ENCODE measurements at regions not wholly inside any gene's neighbourhood (a gene's known extent, or its start where the extent isn't known, plus 50 kb on each side); places are given as distances from the start of the nearest gene placed in this dataset.
"Not testable (repeated sequence)": the region's sequence is repeated elsewhere in the genome, so short reads cannot be mapped to it uniquely, and the experiment has no call there.

DNA sequence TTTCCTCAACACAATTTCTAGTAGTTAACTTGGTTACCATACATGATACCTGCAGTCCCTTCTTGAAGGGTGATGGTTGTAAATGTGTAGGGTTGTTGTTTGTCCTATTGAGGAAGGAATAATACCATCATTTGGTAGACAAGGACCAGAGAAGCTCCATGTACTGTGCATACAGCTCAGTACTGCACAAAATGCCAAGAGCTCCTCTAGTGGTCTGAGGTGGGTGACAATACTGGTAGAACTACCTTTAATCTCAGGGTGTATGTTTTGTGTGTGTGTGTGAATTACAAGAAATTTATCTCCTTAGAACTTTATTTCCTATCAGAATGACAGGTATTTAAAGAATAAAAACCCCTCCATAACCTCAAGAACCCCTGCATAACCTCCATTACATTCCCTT lies 575.3 kb downstream of the TMTC2 start:
- no peak for DNase-seq (ENCODE audit: low spot score)

DNA sequence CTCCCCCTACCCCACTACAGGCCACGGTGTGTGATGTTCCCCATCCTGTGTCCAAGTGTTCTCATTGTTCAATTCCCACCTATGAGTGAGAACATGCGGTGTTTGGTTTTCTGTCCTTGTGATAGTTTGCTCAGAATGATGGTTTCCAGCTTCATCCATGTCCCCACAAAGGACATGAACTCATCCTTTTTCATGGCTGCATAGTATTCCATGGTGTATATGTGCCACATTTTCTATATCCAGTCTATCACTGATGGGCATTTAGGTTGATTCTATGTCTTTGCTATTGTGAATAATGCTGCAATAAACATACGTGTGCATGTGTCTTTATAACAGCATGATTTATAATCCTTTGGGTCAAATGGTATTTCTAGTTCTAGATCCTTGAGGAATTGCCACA lies 573.4 kb downstream of the TMTC2 start:
- DNase-seq (ENCODE audit: low spot score), result not testable (repeated sequence)

DNA sequence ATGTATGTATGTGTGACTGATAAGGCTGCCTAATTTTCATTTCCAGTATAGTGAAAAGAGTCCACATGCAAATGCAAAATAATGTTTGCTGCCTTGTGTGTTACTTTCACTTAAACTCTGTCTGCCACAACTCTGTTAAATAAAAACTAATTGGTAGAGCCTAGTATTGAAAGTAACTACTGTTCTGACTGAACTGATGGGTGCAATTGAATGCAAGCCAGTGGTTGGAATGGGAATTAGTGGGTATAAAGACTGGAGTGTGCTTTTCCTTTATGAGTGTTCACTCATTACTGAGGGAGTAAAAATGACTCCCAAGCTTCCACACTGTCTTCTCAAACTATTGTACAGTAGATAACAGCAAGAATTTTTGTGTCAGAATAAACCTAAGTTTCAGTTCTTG lies 571.0 kb downstream of the TMTC2 start:
- DNase-seq (ENCODE audit: low spot score), result no peak

DNA sequence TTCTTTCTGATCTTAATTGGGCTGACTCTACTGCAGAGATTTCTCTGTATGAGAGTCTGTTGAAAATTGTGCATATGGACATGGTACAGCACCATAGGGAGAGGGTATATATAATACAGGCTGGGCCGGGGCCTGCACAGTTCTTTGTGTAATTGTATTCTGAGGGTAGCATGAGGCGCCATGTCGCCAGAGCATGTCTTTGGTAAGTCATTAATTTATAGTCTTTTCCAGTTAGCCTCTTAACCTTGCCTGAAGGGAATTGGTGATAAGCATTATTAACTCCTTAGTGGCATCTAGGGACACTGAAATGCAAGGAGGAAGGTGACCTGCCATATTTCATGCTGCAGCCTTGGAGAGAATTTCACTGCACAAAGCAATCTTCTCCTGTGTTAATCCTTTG lies 569.9 kb downstream of the TMTC2 start:
- DNase-seq (ENCODE audit: low spot score), result peak; percentile 23

DNA sequence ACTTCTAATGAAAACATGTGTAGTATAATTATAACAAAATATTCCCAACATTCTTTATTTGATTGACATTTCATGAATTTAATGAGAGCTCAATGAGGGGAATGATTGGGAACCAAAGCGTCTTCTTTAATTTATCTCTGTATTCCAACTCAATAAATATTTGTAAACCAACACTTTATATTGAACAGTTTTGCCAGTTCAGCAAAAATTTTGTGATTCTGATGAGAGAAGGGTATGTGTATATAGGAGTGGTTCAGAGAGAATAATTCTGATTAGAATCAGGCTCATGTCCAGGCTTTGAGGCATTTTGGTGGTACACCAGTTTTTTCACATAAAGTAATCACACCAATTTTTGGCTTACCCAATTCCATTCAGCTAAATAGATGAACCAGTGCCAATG lies 564.2 kb downstream of the TMTC2 start:
- DNase-seq (ENCODE audit: low spot score), result no peak

DNA sequence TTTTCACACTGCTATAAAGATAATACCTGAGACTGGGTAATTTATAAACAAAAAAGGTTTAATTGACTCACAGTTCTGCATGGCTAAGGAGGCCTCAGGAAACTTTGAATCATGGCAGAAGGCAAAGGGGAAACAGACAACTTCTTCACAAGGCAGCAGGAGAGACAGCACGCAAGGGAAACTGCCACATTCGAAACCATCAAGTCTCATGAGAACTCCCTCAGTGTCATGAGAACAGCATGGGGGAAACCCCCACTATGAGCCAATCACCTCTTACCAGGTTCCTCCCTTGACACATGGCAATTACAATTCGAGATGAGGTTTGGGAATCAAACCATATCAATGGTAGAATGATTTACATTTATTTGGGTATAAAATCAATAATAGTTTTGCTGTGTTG lies 558.5 kb downstream of the TMTC2 start:
- DNase-seq (ENCODE audit: low spot score), result no peak

DNA sequence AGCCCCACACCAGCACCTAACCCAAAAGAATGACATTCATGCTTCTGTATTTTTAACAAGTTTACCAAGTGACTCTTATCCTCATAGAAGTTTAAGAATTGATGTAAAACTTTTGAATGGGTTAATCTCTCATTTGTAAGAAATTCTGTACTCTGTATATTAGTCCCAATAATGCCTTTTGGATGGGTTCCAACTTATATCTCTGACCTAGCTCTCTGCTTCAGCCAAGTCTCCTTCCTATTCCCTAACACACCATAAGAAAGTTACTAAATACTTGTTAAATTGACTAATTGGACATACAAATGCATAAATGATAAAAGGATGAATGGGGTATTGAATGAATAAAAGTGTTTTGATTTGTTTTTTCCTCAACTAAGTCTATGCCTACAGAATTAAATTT lies 557.3 kb downstream of the TMTC2 start:
- DNase-seq (ENCODE audit: low spot score), result no peak

DNA sequence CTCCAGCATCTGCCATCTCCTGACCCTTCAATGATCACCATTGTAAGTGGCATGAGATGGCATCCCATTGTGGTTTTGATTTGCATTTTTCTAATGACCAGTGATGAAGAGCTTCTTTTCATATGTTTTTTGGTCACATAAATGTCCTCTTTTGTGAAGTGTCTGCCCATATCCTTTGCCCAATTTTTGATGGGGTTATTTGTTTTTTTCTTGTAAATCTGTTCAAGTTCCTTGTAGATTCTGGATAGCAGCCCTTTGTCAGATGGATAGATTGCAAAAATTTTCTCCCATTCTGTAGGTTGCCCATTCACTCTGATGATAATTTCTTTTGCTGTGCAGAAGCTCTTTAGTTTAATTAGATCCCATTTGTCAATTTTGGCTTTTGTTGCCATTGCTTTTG lies 547.3 kb downstream of the TMTC2 start:
- DNase-seq (ENCODE audit: low spot score), result not testable (repeated sequence)

DNA sequence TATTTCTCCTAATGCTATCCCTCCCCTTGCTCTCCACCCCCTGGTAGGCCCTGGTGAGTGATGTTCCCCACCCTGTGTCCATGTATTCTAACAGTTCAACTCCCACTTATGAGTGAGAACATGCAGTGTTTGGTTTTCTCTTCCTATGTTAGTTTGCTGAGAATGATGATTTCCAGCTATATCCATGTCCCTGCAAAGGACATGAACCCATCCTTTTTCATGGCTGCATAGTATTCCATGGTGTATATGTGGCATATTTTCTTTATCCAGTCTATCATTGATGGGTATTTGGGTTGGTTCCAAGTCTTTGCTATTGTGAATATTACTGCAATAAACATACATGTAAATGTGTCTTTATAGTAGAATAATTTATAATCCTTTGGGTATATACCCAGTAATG lies 540.3 kb downstream of the TMTC2 start:
- DNase-seq (ENCODE audit: low spot score), result not testable (repeated sequence)

DNA sequence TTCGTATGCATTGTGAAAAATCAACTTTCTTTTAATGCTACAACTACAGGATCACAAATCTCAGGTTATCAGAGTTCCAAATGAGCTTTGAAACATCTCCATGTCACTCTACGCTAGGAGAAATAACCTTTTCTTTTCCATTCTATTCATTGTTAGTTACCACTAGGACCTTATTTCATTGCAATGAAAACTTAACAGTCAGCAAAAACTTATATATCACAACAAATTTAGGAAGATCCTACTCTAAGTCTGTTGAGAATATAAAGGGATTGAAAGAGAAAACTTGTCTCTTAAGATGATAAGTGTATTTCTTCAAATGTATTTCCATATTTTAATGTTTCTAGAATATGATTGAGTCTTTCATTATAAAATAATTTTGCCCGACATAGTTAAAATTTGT lies 539.1 kb downstream of the TMTC2 start:
- DNase-seq (ENCODE audit: low spot score), result no peak

DNA sequence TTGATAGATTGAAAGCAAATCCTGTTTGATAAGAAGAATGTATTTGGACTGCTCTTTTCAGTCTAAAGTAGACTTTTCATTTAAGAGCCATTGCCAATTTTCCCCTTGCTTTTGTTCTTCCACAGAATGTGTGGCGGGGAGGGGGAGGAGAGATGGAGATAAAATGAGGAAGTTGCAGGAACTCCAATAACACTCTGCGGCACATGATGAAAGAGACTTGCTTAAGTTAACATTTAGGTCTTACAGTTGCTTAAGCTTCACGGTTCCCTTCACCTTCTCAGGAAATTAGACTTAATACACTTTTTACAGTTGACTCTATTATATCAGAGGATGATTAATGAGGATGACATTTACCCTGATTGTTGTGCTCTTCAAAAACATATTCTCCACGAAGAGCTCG lies 537.3 kb downstream of the TMTC2 start:
- DNase-seq (ENCODE audit: low spot score), result no peak

DNA sequence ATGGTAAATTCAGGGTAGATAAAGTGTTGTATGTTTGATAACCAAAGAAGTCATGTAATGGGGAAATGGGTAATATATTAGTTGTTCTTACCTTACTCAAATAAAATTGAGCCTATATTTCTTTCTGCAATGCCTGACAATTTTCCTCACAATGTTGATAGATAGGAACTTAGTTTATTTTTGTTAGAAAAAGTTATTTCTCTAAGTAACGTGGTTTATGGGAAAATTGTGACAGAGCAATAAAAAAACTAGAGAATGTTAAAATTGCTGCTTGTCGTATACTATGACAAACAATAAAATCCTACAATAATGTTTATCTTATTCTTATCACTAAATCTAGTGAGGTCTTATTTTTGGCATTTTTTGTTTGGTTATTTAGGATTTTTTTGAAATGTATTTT lies 534.1 kb downstream of the TMTC2 start:
- no peak for DNase-seq (ENCODE audit: low spot score)

DNA sequence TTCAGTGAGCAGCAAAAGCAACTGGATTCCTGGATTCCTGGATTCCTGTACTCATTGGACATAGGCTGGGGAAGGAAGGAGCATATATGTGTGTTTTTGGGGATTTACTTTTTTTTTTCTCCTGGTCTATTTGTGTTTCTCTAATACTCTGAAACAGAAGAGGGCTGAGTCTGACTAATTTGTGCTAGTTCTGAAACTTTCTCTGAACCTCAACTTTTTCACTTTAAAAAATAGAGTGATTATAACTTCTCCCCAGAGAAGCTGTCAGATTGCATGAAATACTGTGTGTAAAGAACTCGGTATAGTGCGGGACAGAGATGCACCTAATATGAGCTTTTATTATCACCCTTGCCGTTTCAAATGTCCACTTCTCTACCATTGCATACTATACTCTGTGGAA lies 529.5 kb downstream of the TMTC2 start:
- no peak for DNase-seq (ENCODE audit: low spot score)

DNA sequence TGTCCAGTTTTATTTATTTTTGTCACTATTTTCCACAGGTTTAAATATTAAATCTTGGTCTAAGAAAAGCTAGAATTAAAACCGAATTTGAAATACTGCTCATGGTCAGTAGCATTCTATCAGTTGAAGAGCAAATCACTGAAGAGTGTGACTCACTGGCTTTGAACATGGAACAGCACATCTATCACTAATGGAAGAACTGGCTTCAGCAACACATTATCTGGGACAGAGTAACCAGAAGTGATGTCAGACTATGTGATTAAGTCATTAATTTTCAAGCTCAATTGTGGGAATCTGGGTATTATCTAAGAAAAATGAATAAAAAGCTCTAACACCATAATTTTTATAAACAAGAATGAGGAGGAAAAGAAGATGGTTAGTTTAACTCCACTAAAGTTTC lies 527.5 kb downstream of the TMTC2 start:
- no peak for DNase-seq (ENCODE audit: low spot score)

DNA sequence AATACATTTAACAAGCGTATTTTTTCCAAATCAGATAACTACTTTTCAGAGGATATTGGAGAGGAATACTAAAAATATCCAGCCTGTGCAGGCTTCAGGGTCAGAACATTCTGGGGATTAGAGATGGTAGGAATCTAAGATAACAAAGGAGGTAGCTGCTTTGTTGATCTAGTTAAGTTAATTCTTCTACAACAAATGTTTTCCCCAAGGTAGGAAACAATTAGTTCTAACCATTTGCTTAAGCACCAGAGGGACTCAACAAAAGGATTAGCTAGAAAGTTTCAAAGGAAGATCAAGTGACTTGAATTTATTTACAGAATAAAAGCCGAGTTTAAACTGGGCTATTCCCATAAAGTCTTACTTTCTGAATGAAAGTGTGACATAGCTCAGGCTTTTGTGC lies 524.2 kb downstream of the TMTC2 start:
- no peak for DNase-seq (ENCODE audit: low spot score)

DNA sequence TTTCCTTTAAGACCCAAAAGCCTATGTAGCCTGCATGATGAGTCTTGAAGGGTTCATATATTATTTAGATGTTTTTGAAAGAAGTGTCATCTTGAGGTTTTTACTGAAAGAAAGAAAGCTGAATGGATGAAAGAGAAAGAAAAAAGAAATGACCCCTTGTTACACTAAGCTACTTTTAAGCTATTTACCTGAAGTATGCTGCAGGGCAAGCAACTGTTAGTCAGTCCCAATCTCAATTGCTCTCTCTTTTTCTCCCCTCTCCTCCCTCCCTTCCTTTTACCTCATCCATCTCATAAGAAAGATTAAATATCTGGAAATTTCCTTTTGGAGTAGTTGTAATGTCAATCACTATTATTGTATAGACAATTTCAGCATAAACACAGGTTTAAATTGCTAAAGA lies 512.4 kb downstream of the TMTC2 start:
- no peak for DNase-seq (ENCODE audit: low spot score)

DNA sequence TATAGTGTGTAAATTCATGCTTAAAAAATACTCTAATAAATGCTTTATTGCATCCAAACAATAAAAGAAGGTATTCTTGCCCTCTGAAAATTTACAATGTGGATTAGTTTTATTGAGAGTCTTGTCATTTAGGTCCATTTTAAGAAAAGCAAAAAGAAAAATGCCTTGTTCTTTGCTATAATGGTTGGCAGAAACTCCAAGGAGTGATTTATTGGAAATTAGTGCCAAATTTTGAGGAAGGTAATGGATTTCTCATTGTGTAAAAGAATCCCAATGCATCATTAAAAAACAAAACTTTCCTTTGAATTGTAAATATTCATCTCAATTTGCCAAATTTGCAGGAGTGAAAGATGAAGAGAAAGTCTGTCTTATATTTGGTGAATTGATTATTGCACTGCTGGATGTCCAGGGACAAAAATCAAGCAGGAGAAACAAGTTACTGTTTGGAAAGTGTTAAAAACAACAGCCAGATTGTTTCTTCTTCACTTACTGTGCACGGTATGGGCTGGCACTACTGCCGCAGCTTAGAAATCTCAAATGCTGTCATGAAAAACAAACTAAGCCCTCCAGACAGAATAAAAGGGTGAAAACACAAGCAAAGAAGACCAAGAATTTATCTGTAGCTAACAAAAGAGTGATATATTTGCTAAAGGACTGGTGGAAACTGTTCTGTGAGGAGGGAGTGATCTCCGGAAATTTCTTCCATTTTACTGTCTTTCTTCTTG lies 511.7 kb downstream of the TMTC2 start:
- DNase-seq (ENCODE audit: low spot score), result no peak

DNA sequence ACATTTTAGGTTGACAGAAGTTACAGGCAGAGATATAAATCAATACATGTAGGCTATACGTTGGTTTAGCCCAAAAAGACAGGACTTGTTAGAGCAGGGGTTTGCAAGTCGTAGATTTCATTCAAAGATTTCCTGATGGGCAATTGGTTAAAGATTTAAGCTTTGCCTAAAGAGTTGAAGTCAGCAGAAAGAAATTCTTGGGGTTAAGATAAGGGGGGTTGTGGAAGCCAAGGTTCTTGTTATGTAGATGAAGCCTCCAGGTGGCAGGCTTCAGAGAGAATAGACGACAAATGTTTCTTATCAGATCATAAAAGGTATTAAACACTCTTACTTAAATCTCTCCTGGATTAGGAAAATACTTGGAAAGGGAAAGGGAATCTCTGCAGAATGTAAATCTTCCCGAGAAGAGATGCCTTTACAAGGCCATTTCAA lies 510.8 kb downstream of the TMTC2 start:
- no peak for DNase-seq (ENCODE audit: low spot score)

DNA sequence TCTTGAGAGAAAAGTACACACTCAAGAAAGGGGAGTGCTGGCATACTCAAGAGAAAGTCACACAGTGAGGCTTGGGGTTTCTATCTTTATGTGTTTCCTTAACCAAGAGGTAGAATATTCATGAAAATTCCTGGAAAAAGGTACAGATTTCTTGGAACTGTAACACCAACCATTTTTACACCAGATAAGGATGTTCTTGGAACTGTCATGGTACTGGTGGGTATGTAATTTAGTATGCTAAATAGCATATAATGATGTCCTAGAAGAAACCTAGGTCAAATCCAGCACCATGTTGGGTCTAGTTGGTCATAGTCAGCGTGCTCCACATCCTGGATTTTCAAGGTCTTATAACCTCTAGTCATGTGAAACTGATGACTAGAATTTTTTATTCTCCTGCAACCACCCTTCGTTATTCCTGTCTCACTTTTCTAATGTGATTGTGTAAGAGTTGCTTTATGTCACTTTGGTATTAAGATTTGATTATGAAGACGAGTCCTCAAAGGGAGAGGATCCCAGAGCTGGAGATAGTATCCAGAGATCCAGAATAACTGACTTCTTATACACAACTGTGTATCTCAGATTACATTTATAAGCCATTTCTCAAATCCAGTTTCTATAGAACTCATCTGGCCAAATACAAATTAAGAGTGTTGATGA lies 510.1 kb downstream of the TMTC2 start:
- no peak for DNase-seq (ENCODE audit: low spot score)

DNA sequence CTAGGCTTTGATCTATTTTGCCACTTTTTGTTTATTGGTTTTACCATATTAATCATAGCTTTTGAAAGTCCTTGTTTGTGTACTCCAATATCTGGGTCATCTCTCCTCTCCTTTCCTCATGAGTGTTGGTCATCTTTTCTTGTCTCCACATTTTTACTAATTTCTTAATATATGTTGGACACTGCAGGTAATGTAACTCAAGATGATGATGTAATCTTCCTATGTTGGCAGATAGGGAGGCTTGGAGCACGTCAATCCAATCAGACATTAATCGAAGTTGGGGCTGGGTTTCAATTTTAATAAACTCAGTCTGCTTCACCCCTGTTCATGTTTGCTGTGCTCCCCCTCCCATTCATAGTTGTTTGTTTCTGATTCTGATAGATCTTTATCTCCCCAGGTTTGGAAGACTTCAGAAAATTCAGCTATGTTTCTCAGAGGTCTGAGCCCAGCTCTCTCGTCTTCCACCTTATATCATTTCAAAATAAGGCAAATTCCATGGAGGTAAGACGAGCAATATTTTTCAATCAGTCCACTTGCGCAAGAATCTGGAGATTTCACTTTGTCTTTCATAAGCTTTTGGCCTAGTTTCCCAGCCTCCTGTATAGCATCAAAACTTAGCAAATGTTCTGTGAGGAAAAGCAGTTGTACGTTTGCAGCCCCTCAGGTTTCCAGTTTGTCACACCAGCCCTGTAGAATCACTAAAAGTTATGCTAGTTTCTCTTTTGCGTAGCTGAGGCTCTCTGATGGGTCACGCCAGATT lies 504.1 kb downstream of the TMTC2 start:
- no peak for DNase-seq (ENCODE audit: low spot score)

DNA sequence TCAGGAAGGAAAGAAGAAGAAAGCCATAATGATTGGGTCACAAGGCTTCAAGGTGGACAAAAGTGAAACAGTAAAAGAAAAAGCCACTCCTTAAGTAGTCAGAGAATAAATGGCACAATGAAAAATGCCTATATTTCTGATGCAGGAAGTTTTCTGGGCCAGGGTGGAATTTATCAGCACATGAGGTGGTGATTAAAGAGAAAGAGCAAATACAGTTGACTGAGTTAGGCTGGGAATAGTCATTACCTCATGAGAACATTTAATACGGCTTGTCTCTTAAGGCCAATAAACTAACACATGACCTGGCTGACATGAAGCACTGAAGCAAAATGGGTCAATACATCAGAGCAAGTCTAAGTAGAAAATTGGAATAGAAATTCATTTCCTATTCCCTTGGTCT lies 499.7 kb downstream of the TMTC2 start:
- DNase-seq (ENCODE audit: low spot score), result no peak

DNA sequence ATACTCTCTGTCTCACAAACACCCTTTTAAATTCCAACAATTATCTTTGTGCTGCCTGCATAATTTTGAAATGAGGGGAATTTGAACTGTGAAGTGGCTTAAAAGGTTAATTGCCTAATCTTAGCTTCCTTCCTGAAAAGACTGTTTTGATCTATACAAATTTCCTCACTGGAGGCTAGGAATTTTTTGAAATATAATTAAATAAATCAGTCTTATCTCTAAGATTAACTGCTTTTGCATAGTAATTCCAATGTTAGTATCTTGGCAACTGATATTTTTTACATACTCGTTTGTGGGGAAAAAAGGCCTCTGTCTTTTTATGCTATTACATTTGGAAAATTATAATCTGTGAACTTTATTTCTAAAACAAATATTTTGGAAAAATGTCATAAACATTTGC lies 498.5 kb downstream of the TMTC2 start:
- no peak for DNase-seq (ENCODE audit: low spot score)
